Epithelial cell of esophagus (primary cell): ENCODE measurements at regions not wholly inside any gene's neighbourhood (a gene's known extent, or its start where the extent isn't known, plus 50 kb on each side); places are given as distances from the start of the nearest gene placed in this dataset.

Source experiments
- DNase-seq: peaks from one replicate; pipeline ENCODE4 v3.0.0; 2010; ENCODE audit warnings: low read depth
- H3K4me3 ChIP-seq: 2 replicates; pipeline ENCODE4 v1.5.1; 2011; ENCODE audit warnings: mild to moderate bottlenecking, low read length, control low read depth
- TF ChIP-seq, protein P1 (sequence below): IDR thresholded peaks from 2 replicates; pipeline ENCODE4 v1.5.1; 2011; ENCODE audit warnings: low read depth, mild to moderate bottlenecking, low read length, control low read depth, inconsistent platforms; ENCODE audit not compliant: insufficient read depth; ENCODE audit errors: missing control alignments

- no peak overlapping the region for H3K4me3 ChIP-seq
- no peak for DNase-seq
- TF ChIP-seq, protein P1, sequence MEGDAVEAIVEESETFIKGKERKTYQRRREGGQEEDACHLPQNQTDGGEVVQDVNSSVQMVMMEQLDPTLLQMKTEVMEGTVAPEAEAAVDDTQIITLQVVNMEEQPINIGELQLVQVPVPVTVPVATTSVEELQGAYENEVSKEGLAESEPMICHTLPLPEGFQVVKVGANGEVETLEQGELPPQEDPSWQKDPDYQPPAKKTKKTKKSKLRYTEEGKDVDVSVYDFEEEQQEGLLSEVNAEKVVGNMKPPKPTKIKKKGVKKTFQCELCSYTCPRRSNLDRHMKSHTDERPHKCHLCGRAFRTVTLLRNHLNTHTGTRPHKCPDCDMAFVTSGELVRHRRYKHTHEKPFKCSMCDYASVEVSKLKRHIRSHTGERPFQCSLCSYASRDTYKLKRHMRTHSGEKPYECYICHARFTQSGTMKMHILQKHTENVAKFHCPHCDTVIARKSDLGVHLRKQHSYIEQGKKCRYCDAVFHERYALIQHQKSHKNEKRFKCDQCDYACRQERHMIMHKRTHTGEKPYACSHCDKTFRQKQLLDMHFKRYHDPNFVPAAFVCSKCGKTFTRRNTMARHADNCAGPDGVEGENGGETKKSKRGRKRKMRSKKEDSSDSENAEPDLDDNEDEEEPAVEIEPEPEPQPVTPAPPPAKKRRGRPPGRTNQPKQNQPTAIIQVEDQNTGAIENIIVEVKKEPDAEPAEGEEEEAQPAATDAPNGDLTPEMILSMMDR, result no peak
Observed at GRCh38 chr16:79843145-79843544, 242.6 kb upstream of the MAF start.

DNA sequence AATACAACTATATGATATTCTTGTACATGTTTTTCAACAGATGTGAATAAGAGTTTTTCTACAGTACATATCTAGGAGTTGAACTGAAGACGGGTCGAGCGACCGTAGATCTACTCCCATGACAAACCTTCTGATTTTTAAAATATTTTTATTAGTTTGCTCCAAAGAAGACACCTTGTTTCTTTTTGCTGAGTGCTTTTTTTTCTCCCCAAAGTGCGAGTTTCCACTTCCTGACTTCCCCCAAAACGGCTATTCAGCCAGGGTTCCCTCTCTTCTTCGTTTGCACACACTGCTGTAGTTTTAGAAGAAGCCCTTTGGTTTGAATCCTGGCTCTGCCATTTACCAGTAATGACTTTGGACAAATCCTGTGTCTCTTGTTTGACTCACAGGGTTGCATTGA lies 241.7 kb upstream of the MAF start:
- TF ChIP-seq, protein P1, result no peak
- no peak for DNase-seq
- no peak overlapping the region for H3K4me3 ChIP-seq

DNA sequence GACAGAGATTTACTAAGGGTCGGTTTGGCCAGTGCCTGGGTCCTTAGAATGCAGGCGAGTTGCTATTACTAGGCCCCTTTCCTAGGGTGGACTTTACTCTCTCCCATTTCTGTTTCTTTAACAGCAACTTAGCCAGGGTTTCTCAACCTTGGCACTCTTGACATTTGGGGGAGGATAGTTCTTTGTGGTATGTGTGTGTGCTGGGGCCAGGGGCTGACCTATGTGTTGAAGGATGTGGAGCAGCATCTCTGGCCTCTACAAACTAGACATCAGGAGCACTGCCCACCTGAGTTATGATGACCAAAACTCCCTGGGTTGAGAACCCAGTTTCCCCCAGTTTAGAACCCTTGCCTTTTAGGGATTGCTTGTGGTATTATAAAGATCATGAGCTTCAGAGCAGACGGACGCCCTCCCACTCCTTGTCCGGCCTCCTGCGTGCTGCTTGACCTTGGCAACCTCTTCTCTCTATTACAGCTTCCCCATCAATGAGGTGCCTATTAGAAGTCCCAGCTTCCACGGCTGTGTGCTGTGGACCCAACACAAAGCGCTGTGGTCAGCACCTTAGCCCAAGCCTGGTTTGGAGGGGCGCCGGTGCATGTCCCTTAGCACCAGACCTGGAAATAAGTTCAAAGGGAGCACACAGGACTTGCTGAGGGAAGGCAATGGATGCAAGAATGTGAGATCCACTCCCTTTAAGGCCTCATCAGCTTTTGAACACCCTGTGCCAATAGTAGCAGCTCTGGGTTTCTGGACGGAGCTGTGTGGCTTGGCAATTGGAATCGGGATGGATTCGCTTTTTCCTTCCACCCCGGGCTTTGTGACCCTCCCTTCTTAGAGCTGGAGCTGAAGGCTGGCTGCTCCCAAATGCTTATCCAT lies 239.2 kb upstream of the MAF start:
- TF ChIP-seq, protein P1, result no peak
- no peak for DNase-seq
- H3K4me3 ChIP-seq, result no peak overlapping the region

- DNase-seq, result no peak
- no peak overlapping the region for H3K4me3 ChIP-seq
- TF ChIP-seq, protein P1, result no peak
Observed at GRCh38 chr16:79838496-79839259, 238.1 kb upstream of the MAF start.

GRCh38 chr16:79836144-79836543 lies 235.6 kb upstream of the MAF start:
- no peak overlapping the region for H3K4me3 ChIP-seq
- no peak for DNase-seq
- TF ChIP-seq, protein P1, result no peak

DNA sequence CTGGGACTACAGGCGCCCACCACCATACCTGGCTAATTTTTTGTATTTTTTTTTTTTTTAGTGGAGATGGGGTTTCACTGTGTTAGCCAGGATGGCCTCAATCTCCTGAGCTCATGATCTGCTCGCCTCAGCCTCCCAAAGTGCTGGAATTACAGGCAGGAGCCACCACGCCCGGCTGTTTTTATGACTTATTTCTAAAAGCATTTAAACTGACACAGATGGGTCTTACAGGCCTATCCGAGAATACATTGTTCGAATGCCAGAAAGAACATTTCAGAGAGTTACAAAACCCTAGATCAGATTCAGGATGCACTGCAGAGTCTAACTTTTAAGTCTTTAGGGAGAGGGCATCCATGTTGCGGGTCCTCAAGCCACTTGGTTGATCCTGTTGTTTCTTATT lies 234.7 kb upstream of the MAF start:
- no peak overlapping the region for H3K4me3 ChIP-seq
- DNase-seq, result no peak
- TF ChIP-seq, protein P1, result no peak
